HG02610 (cell line): ENCODE measurements at regions not wholly inside any gene's neighbourhood (a gene's known extent, or its start where the extent isn't known, plus 50 kb on each side); places are given as distances from the start of the nearest gene placed in this dataset.
"Not testable (repeated sequence)": the region's sequence is repeated elsewhere in the genome, so short reads cannot be mapped to it uniquely, and the experiment has no call there.

Source experiments
- ATAC-seq: cut with Tn5 transposase; IDR thresholded peaks from one replicate; pipeline ENCODE4 v1.9.1; 2021; ENCODE audit warnings: mild to moderate bottlenecking, moderate library complexity; ENCODE audit not compliant: unreplicated experiment

GRCh38 chr4:124946696-124947095, 234.2 kb upstream of the ANKRD50 start:
- no peak for ATAC-seq

GRCh38 chr4:124945422-124945821, 232.9 kb upstream of the ANKRD50 start:
- ATAC-seq, result no peak

GRCh38 chr4:124943938-124944337, 231.4 kb upstream of the ANKRD50 start:
- no peak for ATAC-seq

- ATAC-seq, result no peak
These were observed 230.8 kb upstream of the ANKRD50 start for GRCh38 chr4:124943145-124943889.

- ATAC-seq, result no peak
These were observed 228.7 kb upstream of the ANKRD50 start for GRCh38 chr4:124941267-124941666.

GRCh38 chr4:124940387-124940786, 227.9 kb upstream of the ANKRD50 start:
- ATAC-seq, result no peak

- ATAC-seq, result no peak
These were observed 227.4 kb upstream of the ANKRD50 start for GRCh38 chr4:124939908-124940307.

GRCh38 chr4:124938836-124939235, 226.3 kb upstream of the ANKRD50 start:
- no peak for ATAC-seq

- ATAC-seq, result no peak
These were observed 225.5 kb upstream of the ANKRD50 start for GRCh38 chr4:124937993-124938392.

GRCh38 chr4:124936427-124936826, 223.9 kb upstream of the ANKRD50 start:
- ATAC-seq, result no peak

- no peak for ATAC-seq
These were observed 222.4 kb upstream of the ANKRD50 start for GRCh38 chr4:124934916-124935315.

GRCh38 chr4:124933521-124933920, 221.0 kb upstream of the ANKRD50 start:
- ATAC-seq, result no peak

GRCh38 chr4:124932447-124932846, 219.9 kb upstream of the ANKRD50 start:
- ATAC-seq, result no peak

- no peak for ATAC-seq
These were observed 218.5 kb upstream of the ANKRD50 start for GRCh38 chr4:124931050-124931449.

- not testable (repeated sequence) for ATAC-seq
These were observed 210.2 kb upstream of the ANKRD50 start for GRCh38 chr4:124922748-124923147.

- ATAC-seq, result no peak
These were observed 206.1 kb upstream of the ANKRD50 start for GRCh38 chr4:124918559-124919122.

GRCh38 chr4:124915073-124915472, 202.5 kb upstream of the ANKRD50 start:
- ATAC-seq, result no peak

- no peak for ATAC-seq
These were observed 200.7 kb upstream of the ANKRD50 start for GRCh38 chr4:124913237-124913636.

GRCh38 chr4:124910327-124910726, 197.8 kb upstream of the ANKRD50 start:
- no peak for ATAC-seq

- ATAC-seq, result no peak
These were observed 195.3 kb upstream of the ANKRD50 start for GRCh38 chr4:124907881-124908280.

- ATAC-seq, result no peak
These were observed 192.9 kb upstream of the ANKRD50 start for GRCh38 chr4:124905441-124905840.

GRCh38 chr4:124904723-124905388, 192.3 kb upstream of the ANKRD50 start:
- no peak for ATAC-seq
